GM12891 (cell line): ENCODE measurements at regions not wholly inside any gene's neighbourhood (a gene's known extent, or its start where the extent isn't known, plus 50 kb on each side); places are given as distances from the start of the nearest gene placed in this dataset.

Experiments
- PAX5 ChIP-seq: IDR thresholded peaks from 2 replicates; pipeline ENCODE4 v1.6.1; 2011; ENCODE audit warnings: low read length, moderate library complexity, mild to moderate bottlenecking; ENCODE audit not compliant: insufficient read depth, severe bottlenecking
- POLR2A ChIP-seq: IDR thresholded peaks from 2 replicates; pipeline ENCODE4 v1.6.1; 2011; ENCODE audit warnings: low read depth, low read length, control low read depth
- POLR2AphosphoS5 ChIP-seq: IDR thresholded peaks from 2 replicates; pipeline ENCODE4 v1.6.1; 2011; ENCODE audit warnings: low read depth, low read length, control low read depth
- POU2F2 ChIP-seq: IDR thresholded peaks from 2 replicates; pipeline ENCODE4 v1.6.1; 2011; ENCODE audit warnings: low read depth, mild to moderate bottlenecking, control low read depth, low read length, moderate library complexity
- SPI1 ChIP-seq: IDR thresholded peaks from 2 replicates; pipeline ENCODE4 v1.6.1; 2011; ENCODE audit warnings: low read depth, low read length, control low read depth
- TAF1 ChIP-seq: IDR thresholded peaks from 2 replicates; pipeline ENCODE4 v1.6.1; 2011; ENCODE audit warnings: low read depth, low read length, control low read depth

DNA sequence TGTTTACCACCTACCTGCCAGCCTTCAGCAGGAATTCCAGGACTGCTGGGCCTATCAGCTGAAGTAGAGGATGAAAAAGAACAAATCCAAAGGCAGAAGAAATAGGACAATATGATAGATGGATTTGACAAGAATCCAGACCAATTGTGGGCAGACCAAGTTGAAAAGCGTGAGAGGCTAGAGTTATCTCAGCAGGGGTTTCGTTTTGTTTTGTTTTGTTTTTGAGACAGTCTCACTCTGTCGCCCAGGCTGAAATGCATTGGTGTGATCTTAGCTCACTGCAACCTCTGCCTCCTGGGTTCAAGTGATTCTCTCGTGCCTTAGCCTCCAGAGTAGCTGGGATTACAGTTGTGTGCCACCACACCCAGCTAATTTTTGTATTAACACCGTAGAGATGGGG, 113.2 kb downstream of the PALM2AKAP2 start:
- TF ChIP-seq POLR2AphosphoS5, result no peak
- TF ChIP-seq POLR2A, result no peak
- TF ChIP-seq PAX5, result no peak
- TF ChIP-seq TAF1, result no peak
- no peak for TF ChIP-seq SPI1
- TF ChIP-seq POU2F2, result no peak
